WTC11 (cell line): ENCODE measurements at regions not wholly inside any gene's neighbourhood (a gene's known extent, or its start where the extent isn't known, plus 50 kb on each side); places are given as distances from the start of the nearest gene placed in this dataset.

Experiments
- ATAC-seq: fragments of 200-7000 bp; cut with Tn5 transposase; 2 replicates; pipeline ENCODE4 v1.10.0; 2021; ENCODE audit warnings: mild to moderate bottlenecking, moderate library complexity
- CTCF ChIA-PET: fragments of 300-600 bp; sonication (Branson Sonifier 250); formaldehyde crosslinking; loops from one replicate; lab custom pipeline; 2021; ENCODE audit warnings: antibody characterized with exemption; lab: Charles Lee
- POLR2A ChIA-PET: fragments of 350-600 bp; sonication (Branson Sonifier 250); formaldehyde crosslinking; loops from one replicate; lab custom pipeline; 2021; ENCODE audit warnings: antibody characterized with exemption; lab: Charles Lee
- DNase-seq: peaks from one replicate; pipeline ENCODE4 v3.0.0; 2021; ENCODE audit warnings: low spot score
- H3K27ac Mint-ChIP-seq: 2 replicates; pipeline ENCODE4 v1.8.0; 2021; ENCODE audit warnings: mixed read lengths
- H3K27me3 Mint-ChIP-seq: 2 replicates; pipeline ENCODE4 v1.8.0; 2021; ENCODE audit warnings: low read depth, mild to moderate bottlenecking, moderate library complexity, mixed read lengths
- H3K36me3 Mint-ChIP-seq: 2 replicates; pipeline ENCODE4 v1.8.0; 2021; ENCODE audit warnings: mixed read lengths
- H3K4me1 Mint-ChIP-seq: 2 replicates; pipeline ENCODE4 v1.8.0; 2022; ENCODE audit warnings: mixed read lengths
- H3K4me3 Mint-ChIP-seq: 2 replicates; pipeline ENCODE4 v1.8.0; 2021; ENCODE audit warnings: mild to moderate bottlenecking, moderate library complexity, mixed read lengths
- H3K9me3 Mint-ChIP-seq: 2 replicates; pipeline ENCODE4 v1.8.0; 2021; ENCODE audit warnings: mixed read lengths
- ATF3 ChIP-seq: sonication (generic); formaldehyde crosslinking; conservative IDR thresholded peaks from 2 replicates; pipeline ENCODE4 v1.8.1; 2022; ENCODE audit warnings: mild to moderate bottlenecking, missing genetic modification reagents
- CBFB ChIP-seq: sonication (generic); formaldehyde crosslinking; IDR thresholded peaks from 2 replicates; pipeline ENCODE4 v1.8.1; 2022; ENCODE audit warnings: mild to moderate bottlenecking, low read depth, missing genetic modification reagents
- FOXP1 ChIP-seq: sonication (generic); formaldehyde crosslinking; IDR thresholded peaks from 2 replicates; pipeline ENCODE4 v1.8.0; 2022; ENCODE audit warnings: missing genetic modification reagents, mild to moderate bottlenecking, moderate library complexity, borderline replicate concordance
- IRF1 ChIP-seq: sonication (generic); formaldehyde crosslinking; IDR thresholded peaks from 2 replicates; pipeline ENCODE4 v1.8.0; 2023; ENCODE audit warnings: missing genetic modification reagents
- KAT7 ChIP-seq: sonication (generic); formaldehyde crosslinking; IDR thresholded peaks from 2 replicates; pipeline ENCODE4 v1.8.1; 2023; ENCODE audit warnings: missing genetic modification reagents, mild to moderate bottlenecking, borderline replicate concordance
- MAX ChIP-seq: sonication (generic); formaldehyde crosslinking; IDR thresholded peaks from 2 replicates; pipeline ENCODE4 v1.8.0; 2022; ENCODE audit warnings: mild to moderate bottlenecking, missing genetic modification reagents
- NFE2L1 ChIP-seq: sonication (generic); formaldehyde crosslinking; IDR thresholded peaks from 2 replicates; pipeline ENCODE4 v1.8.1; 2023; ENCODE audit warnings: missing genetic modification reagents
- NFYB ChIP-seq: sonication (generic); formaldehyde crosslinking; conservative IDR thresholded peaks from 2 replicates; pipeline ENCODE4 v1.8.0; 2022; ENCODE audit warnings: low read depth, missing genetic modification reagents
- TCF7 ChIP-seq: sonication (generic); formaldehyde crosslinking; IDR thresholded peaks from 2 replicates; pipeline ENCODE4 v1.8.0; 2022; ENCODE audit warnings: mild to moderate bottlenecking, low read depth, missing genetic modification reagents, moderate library complexity
- TEAD1 ChIP-seq: sonication (generic); formaldehyde crosslinking; IDR thresholded peaks from 2 replicates; pipeline ENCODE4 v1.8.0; 2022; ENCODE audit warnings: mild to moderate bottlenecking, missing genetic modification reagents
- TP53 ChIP-seq: sonication (generic); formaldehyde crosslinking; IDR thresholded peaks from 2 replicates; pipeline ENCODE4 v1.8.1; 2023; ENCODE audit warnings: mild to moderate bottlenecking, missing genetic modification reagents
- ZNF138 ChIP-seq: sonication (generic); formaldehyde crosslinking; conservative IDR thresholded peaks from 2 replicates; pipeline ENCODE4 v1.8.1; 2022; ENCODE audit warnings: mild to moderate bottlenecking, moderate library complexity, missing genetic modification reagents
- ZNF423 ChIP-seq: fragments of 250-450 bp; sonication (Bioruptor Pico); IDR thresholded peaks from 2 replicates; pipeline ENCODE4 v2.1.2; 2022; ENCODE audit warnings: mild to moderate bottlenecking, moderate library complexity
- ZNF671 ChIP-seq: fragments of 250-450 bp; sonication (Bioruptor Pico); IDR thresholded peaks from 2 replicates; pipeline ENCODE4 v1.8.0; 2021; ENCODE audit warnings: mild to moderate bottlenecking
- TF ChIP-seq, protein P1 (sequence below): sonication (generic); formaldehyde crosslinking; IDR thresholded peaks from 2 replicates; pipeline ENCODE4 v1.8.1; 2022; ENCODE audit warnings: mild to moderate bottlenecking, moderate library complexity, missing genetic modification reagents
- TF ChIP-seq, protein P2 (sequence below): sonication (generic); formaldehyde crosslinking; IDR thresholded peaks from 2 replicates; pipeline ENCODE4 v1.8.1; 2023; ENCODE audit warnings: mild to moderate bottlenecking, missing genetic modification reagents, borderline replicate concordance
- TF ChIP-seq, protein P3 (sequence below): sonication (generic); formaldehyde crosslinking; IDR thresholded peaks from 2 replicates; pipeline ENCODE4 v1.8.1; 2023; ENCODE audit warnings: mild to moderate bottlenecking, missing genetic modification reagents, moderate library complexity
- TF ChIP-seq, protein P4 (sequence below): fragments of 250-450 bp; sonication (Bioruptor Pico); conservative IDR thresholded peaks from 2 replicates; pipeline ENCODE4 v1.9.0; 2021; ENCODE audit warnings: mild to moderate bottlenecking
- TF ChIP-seq, protein P5 (sequence below): sonication (generic); formaldehyde crosslinking; IDR thresholded peaks from 2 replicates; pipeline ENCODE4 v1.8.1; 2022; ENCODE audit warnings: mild to moderate bottlenecking, missing genetic modification reagents, moderate library complexity, borderline replicate concordance

DNA sequence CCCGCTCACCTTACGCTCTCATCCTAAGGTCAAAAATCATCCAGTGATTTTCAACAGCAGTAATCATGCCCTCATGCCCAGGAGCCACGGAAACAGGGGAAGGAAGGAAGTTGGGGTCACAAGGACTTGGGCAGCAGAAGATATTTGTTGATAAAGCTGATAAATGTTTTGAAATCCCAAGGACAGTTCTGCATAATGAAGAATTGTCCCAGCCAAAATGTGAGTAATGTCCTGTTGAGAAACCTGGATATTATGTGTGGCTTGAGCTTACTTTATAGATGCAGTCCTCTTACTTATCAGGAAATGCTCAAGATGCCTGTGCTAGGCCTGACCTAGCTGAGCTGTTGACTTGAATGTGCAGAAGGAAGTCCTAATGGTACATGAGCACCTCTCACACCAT is 263.0 kb upstream of the ZFP42 start:
- CTCF ChIA-PET: no interaction called here

More for the DNA sequence above, 263.0 kb upstream of the ZFP42 start:
- Mint-ChIP-seq H3K27me3 (no peaks in the 10 kb centered on the region), H3K36me3 (peaks cover 13% of the 10 kb centered on the region), H3K4me3 (no peak overlapping the region), H3K27ac (no peak overlapping the region), H3K4me1 (no peaks in the 10 kb centered on the region), H3K9me3 (peaks cover 18% of the 10 kb centered on the region)
- ATAC-seq (no peak), DNase-seq (no peak)
- no peak for TF ChIP-seq KAT7
- no peak for TF ChIP-seq TP53
- TF ChIP-seq, protein P1, sequence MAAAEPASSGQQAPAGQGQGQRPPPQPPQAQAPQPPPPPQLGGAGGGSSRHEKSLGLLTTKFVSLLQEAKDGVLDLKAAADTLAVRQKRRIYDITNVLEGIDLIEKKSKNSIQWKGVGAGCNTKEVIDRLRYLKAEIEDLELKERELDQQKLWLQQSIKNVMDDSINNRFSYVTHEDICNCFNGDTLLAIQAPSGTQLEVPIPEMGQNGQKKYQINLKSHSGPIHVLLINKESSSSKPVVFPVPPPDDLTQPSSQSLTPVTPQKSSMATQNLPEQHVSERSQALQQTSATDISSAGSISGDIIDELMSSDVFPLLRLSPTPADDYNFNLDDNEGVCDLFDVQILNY (CRISPR knock-in tag): no peak
- no peak for TF ChIP-seq TEAD1 (CRISPR knock-in tag)
- TF ChIP-seq FOXP1 (CRISPR knock-in tag): no peak
- TF ChIP-seq, protein P2, sequence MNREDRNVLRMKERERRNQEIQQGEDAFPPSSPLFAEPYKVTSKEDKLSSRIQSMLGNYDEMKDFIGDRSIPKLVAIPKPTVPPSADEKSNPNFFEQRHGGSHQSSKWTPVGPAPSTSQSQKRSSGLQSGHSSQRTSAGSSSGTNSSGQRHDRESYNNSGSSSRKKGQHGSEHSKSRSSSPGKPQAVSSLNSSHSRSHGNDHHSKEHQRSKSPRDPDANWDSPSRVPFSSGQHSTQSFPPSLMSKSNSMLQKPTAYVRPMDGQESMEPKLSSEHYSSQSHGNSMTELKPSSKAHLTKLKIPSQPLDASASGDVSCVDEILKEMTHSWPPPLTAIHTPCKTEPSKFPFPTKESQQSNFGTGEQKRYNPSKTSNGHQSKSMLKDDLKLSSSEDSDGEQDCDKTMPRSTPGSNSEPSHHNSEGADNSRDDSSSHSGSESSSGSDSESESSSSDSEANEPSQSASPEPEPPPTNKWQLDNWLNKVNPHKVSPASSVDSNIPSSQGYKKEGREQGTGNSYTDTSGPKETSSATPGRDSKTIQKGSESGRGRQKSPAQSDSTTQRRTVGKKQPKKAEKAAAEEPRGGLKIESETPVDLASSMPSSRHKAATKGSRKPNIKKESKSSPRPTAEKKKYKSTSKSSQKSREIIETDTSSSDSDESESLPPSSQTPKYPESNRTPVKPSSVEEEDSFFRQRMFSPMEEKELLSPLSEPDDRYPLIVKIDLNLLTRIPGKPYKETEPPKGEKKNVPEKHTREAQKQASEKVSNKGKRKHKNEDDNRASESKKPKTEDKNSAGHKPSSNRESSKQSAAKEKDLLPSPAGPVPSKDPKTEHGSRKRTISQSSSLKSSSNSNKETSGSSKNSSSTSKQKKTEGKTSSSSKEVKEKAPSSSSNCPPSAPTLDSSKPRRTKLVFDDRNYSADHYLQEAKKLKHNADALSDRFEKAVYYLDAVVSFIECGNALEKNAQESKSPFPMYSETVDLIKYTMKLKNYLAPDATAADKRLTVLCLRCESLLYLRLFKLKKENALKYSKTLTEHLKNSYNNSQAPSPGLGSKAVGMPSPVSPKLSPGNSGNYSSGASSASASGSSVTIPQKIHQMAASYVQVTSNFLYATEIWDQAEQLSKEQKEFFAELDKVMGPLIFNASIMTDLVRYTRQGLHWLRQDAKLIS (CRISPR knock-in tag): no peak
- TF ChIP-seq ZNF423 (CRISPR knock-in tag): no peak
- no peak for TF ChIP-seq NFE2L1 (CRISPR knock-in tag)
- no peak for TF ChIP-seq ATF3
- no peak for TF ChIP-seq TCF7 (CRISPR knock-in tag)
- TF ChIP-seq, protein P3, sequence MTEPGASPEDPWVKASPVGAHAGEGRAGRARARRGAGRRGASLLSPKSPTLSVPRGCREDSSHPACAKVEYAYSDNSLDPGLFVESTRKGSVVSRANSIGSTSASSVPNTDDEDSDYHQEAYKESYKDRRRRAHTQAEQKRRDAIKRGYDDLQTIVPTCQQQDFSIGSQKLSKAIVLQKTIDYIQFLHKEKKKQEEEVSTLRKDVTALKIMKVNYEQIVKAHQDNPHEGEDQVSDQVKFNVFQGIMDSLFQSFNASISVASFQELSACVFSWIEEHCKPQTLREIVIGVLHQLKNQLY (CRISPR knock-in tag): no peak
- TF ChIP-seq, protein P4, sequence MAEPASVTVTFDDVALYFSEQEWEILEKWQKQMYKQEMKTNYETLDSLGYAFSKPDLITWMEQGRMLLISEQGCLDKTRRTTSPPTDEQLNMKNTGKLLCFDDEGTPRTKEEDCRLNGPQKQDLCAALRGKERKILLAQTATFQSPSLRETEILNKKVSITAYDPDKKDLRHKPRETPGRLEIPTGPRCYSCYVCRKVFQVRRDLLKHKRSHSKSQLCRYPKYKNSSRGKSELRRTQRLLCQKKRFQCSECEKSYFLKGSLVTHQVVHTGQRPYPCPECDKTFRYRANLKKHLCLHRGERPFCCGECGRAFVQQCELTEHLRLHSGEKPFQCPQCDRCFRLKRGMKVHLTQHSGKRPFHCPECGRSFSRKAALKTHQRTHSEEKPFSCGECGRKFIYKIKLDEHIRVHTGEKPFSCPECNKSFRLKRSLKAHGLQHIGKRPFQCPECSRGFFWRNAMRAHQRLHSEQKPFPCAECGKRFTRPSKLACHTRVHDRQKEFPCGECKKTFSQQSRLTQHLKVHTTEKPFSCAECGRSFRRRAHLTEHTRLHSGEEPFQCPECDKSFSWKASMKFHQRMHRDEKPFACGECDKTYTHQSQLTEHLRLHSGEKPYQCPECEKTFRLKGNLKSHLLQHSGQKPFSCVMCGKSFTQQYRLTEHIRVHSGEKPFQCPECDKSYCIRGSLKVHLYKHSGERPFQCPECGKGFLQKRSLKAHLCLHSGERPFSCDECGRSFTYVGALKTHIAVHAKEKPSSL (CRISPR knock-in tag): no peak
- no peak for TF ChIP-seq IRF1 (CRISPR knock-in tag)
- TF ChIP-seq, protein P5, sequence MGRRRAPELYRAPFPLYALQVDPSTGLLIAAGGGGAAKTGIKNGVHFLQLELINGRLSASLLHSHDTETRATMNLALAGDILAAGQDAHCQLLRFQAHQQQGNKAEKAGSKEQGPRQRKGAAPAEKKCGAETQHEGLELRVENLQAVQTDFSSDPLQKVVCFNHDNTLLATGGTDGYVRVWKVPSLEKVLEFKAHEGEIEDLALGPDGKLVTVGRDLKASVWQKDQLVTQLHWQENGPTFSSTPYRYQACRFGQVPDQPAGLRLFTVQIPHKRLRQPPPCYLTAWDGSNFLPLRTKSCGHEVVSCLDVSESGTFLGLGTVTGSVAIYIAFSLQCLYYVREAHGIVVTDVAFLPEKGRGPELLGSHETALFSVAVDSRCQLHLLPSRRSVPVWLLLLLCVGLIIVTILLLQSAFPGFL (CRISPR knock-in tag): no peak
- no peak for TF ChIP-seq ZNF138 (CRISPR knock-in tag)
- no peak for TF ChIP-seq ZNF671 (CRISPR knock-in tag)
- TF ChIP-seq MAX (CRISPR knock-in tag): no peak
- TF ChIP-seq CBFB (CRISPR knock-in tag): no peak
- no peak for TF ChIP-seq NFYB
- TF ChIP-seq, all 79 proteins: peak for 0
- POLR2A ChIA-PET: no interaction called here
